ENCODE measurements at regions not wholly inside any gene's neighbourhood (a gene's known extent, or its start where the extent isn't known, plus 50 kb on each side); places are given as distances from the start of the nearest gene placed in this dataset.

- intact Hi-C loops (cut with micrococcal nuclease; ENCODE audit: unreplicated experiment) = no loop called here
- no peak overlapping the region for H3K9ac ChIP-seq (ENCODE audit: insufficient read depth, low read depth, low read length)
- TF ChIP-seq ZNF850 (CRISPR knock-in tag; conservative IDR thresholded peaks at IDR 0.05) = peak; percentile 95; the same call in 1 of the 2 replicates
- TF ChIP-seq LBX2 (CRISPR knock-in tag; IDR thresholded peaks at IDR 0.05; ENCODE audit: borderline replicate concordance) = no peak
- BruUV-seq (replicated peaks) = no TSS peak
- ChIA-PET POLR2A (no interaction called here), CTCF (ENCODE audit: low intra/inter-chr PET ratio, low total read pairs) (no interaction called here)
- no peak for DNase-seq (ENCODE audit: low spot score)
- no peaks in the 10 kb centered on the region for H3K9me3 ChIP-seq (ENCODE audit: low read length)
- H3K36me3 ChIP-seq (replicated peaks in 1 of 2; ENCODE audit: control insufficient read depth in 1 of 2, insufficient read depth in 2 of 2, low read length in 2 of 2) = no peaks in the 10 kb centered on the region
- 27% methylated on average over 6 of the region's 6 CpGs for WGBS (ENCODE audit: low lambda C conversion rate)
- no peak overlapping the region for H3K27ac ChIP-seq (ENCODE audit: extremely low read length, insufficient read depth, low read length)
- H3K4me2 ChIP-seq (ENCODE audit: low read depth, low read length) = 0 out of 2 replicates have a peak overlapping the region, but pooled peaks have one; percentile 5
- H3K79me2 ChIP-seq (ENCODE audit: insufficient read depth, low read length) = no peaks in the 10 kb centered on the region
- no peak for ATAC-seq
- H3K4me1 ChIP-seq (ENCODE audit: insufficient read depth, low read length) = peaks cover 24% of the 10 kb centered on the region
- H4K20me1 ChIP-seq (ENCODE audit: insufficient read depth, low read length) = no peaks in the 10 kb centered on the region
- H3K4me3 ChIP-seq (replicated peaks in 1 of 3; ENCODE audit: insufficient read depth in 1 of 3, low read depth in 2 of 3, low read length in 3 of 3) = no peak overlapping the region
- in situ Hi-C loops (cut with HindIII; ENCODE audit: extremely low pct_ligation_motif_present, low pct_unique_long_range_greater_than_20kb) = no loop called here
- FAIRE-seq = no peak
- peaks cover 3 to 12% of the 10 kb centered on the region in 2 experiments; a peak in 4 of 5 replicates for H3K27me3 ChIP-seq (ENCODE audit: control insufficient read depth in 1 of 2, insufficient read depth in 2 of 2, low read length in 2 of 2)
- H2AFZ ChIP-seq (ENCODE audit: low read length) = no peak overlapping the region
These were observed 96.0 kb downstream of the RNASET2 start for GRCh38 chr6:166860392-166860791.

GRCh38 chr6:166855416-166855815, 100.9 kb downstream of the RNASET2 start:
- H3K4me1 ChIP-seq (ENCODE audit: insufficient read depth, low read length) = peaks cover 11% of the 10 kb centered on the region
- H2AFZ ChIP-seq (ENCODE audit: low read length) = no peak overlapping the region
- no peak for FAIRE-seq
- H3K9me3 ChIP-seq (ENCODE audit: low read length) = no peaks in the 10 kb centered on the region
- H3K4me3 ChIP-seq (replicated peaks in 1 of 3; ENCODE audit: insufficient read depth in 1 of 3, low read depth in 2 of 3, low read length in 3 of 3) = no peak overlapping the region
- ChIA-PET CTCF (ENCODE audit: low intra/inter-chr PET ratio, low total read pairs) (no interaction called here), POLR2A (no interaction called here)
- H3K4me2 ChIP-seq (ENCODE audit: low read depth, low read length) = no peak overlapping the region
- no peak overlapping the region for H3K27ac ChIP-seq (ENCODE audit: extremely low read length, insufficient read depth, low read length)
- in situ Hi-C loops (cut with HindIII; ENCODE audit: extremely low pct_ligation_motif_present, low pct_unique_long_range_greater_than_20kb) (no loop called here), intact Hi-C loops (cut with micrococcal nuclease; ENCODE audit: unreplicated experiment) (no loop called here)
- TF ChIP-seq STAG1 (CRISPR knock-in tag; IDR thresholded peaks at IDR 0.05) (no peak), CHD2 (IDR thresholded peaks at IDR 0.05; ENCODE audit: low read depth, low read length) (no peak), TMF1 (CRISPR knock-in tag; IDR thresholded peaks at IDR 0.05; ENCODE audit: low read depth) (no peak), HNF4G (IDR thresholded peaks at IDR 0.05; ENCODE audit: borderline replicate concordance, low read depth, low read length) (no peak), HNF4G (CRISPR knock-in tag; IDR thresholded peaks at IDR 0.05; ENCODE audit: borderline replicate concordance, low read depth) (no peak), CEBPB (IDR thresholded peaks at IDR 0.05; ENCODE audit: borderline replicate concordance, low read depth, low read length) (0 out of 2 replicates have a peak, but pooled peaks have one; percentile 11)
- no peaks in the 10 kb centered on the region for H3K36me3 ChIP-seq (replicated peaks in 1 of 2; ENCODE audit: control insufficient read depth in 1 of 2, insufficient read depth in 2 of 2, low read length in 2 of 2)
- BruUV-seq (replicated peaks) = no TSS peak
- no peak for ATAC-seq
- H3K27me3 ChIP-seq (ENCODE audit: control insufficient read depth in 1 of 2, insufficient read depth in 2 of 2, low read length in 2 of 2) = no peaks in the 10 kb centered on the region
- WGBS (ENCODE audit: low lambda C conversion rate) = 19% methylated on average over 1 of the region's 1 CpG
- DNase-seq (ENCODE audit: low spot score) = no peak
- H3K9ac ChIP-seq (ENCODE audit: insufficient read depth, low read depth, low read length) = no peak overlapping the region
- no peaks in the 10 kb centered on the region for H4K20me1 ChIP-seq (ENCODE audit: insufficient read depth, low read length)
- no peaks in the 10 kb centered on the region for H3K79me2 ChIP-seq (ENCODE audit: insufficient read depth, low read length)

All from HepG2 (cell line).